ENCODE measurements at regions not wholly inside any gene's neighbourhood (a gene's known extent, or its start where the extent isn't known, plus 50 kb on each side); places are given as distances from the start of the nearest gene placed in this dataset.

GRCh38 chr2:5546181-5546580 lies 146.0 kb upstream of the SOX11 start:
- Histone ChIP-seq H3K27ac (no peak overlapping the region), H3K27me3 (ENCODE audit: insufficient read depth, low read depth, severe bottlenecking) (no peaks in the 10 kb centered on the region), H3K36me3 (no peaks in the 10 kb centered on the region), H3K4me3 (ENCODE audit: low read depth, low read length) (no peak overlapping the region), H3K9me3 (ENCODE audit: severe bottlenecking) (peaks cover 18% of the 10 kb centered on the region)
- DNase-seq: no peak
- no peak for TF ChIP-seq CTCF (IDR thresholded peaks at IDR 0.05; ENCODE audit: low read depth, low read length)

GRCh38 chr2:5548991-5549715 lies 143.0 kb upstream of the SOX11 start:
- TF ChIP-seq CTCF (IDR thresholded peaks at IDR 0.05; ENCODE audit: low read depth, low read length): no peak
- peaks cover 9% of the 10 kb centered on the region for H3K9me3 ChIP-seq (ENCODE audit: severe bottlenecking)
- H3K27ac ChIP-seq: no peak overlapping the region
- H3K36me3 ChIP-seq: no peaks in the 10 kb centered on the region
- no peaks in the 10 kb centered on the region for H3K27me3 ChIP-seq (ENCODE audit: insufficient read depth, low read depth, severe bottlenecking)
- no peak for DNase-seq
- H3K4me3 ChIP-seq (ENCODE audit: low read depth, low read length): no peak overlapping the region

GRCh38 chr2:5549771-5550170 lies 142.4 kb upstream of the SOX11 start:
- DNase-seq: no peak
- no peak for TF ChIP-seq CTCF (IDR thresholded peaks at IDR 0.05; ENCODE audit: low read depth, low read length)

GRCh38 chr2:5555636-5556035 lies 136.5 kb upstream of the SOX11 start:
- Histone ChIP-seq H3K9me3 (ENCODE audit: severe bottlenecking) (no peaks in the 10 kb centered on the region), H3K36me3 (no peaks in the 10 kb centered on the region), H3K27me3 (ENCODE audit: insufficient read depth, low read depth, severe bottlenecking) (no peaks in the 10 kb centered on the region), H3K27ac (no peak overlapping the region), H3K4me3 (ENCODE audit: low read depth, low read length) (no peak overlapping the region)
- DNase-seq: no peak
- TF ChIP-seq CTCF (IDR thresholded peaks at IDR 0.05; ENCODE audit: low read depth, low read length): no peak

More at GRCh38 chr2:5549771-5550170, 142.4 kb upstream of the SOX11 start:
- Histone ChIP-seq H3K9me3 (ENCODE audit: severe bottlenecking) (peaks cover 3% of the 10 kb centered on the region), H3K36me3 (no peaks in the 10 kb centered on the region), H3K27me3 (ENCODE audit: insufficient read depth, low read depth, severe bottlenecking) (no peaks in the 10 kb centered on the region), H3K4me3 (ENCODE audit: low read depth, low read length) (no peak overlapping the region), H3K27ac (no peak overlapping the region)

- TF ChIP-seq CTCF (IDR thresholded peaks at IDR 0.05; ENCODE audit: low read depth, low read length): no peak
- H3K27ac ChIP-seq: no peak overlapping the region
- no peaks in the 10 kb centered on the region for H3K27me3 ChIP-seq (ENCODE audit: insufficient read depth, low read depth, severe bottlenecking)
- no peak for DNase-seq
- no peaks in the 10 kb centered on the region for H3K9me3 ChIP-seq (ENCODE audit: severe bottlenecking)
- no peaks in the 10 kb centered on the region for H3K36me3 ChIP-seq
- no peak overlapping the region for H3K4me3 ChIP-seq (ENCODE audit: low read depth, low read length)
Observed at GRCh38 chr2:5561006-5561405, 131.2 kb upstream of the SOX11 start.

GRCh38 chr2:5562426-5562825 lies 129.8 kb upstream of the SOX11 start:
- Histone ChIP-seq H3K36me3 (no peaks in the 10 kb centered on the region), H3K4me3 (ENCODE audit: low read depth, low read length) (no peak overlapping the region), H3K27me3 (ENCODE audit: insufficient read depth, low read depth, severe bottlenecking) (no peaks in the 10 kb centered on the region), H3K27ac (no peak overlapping the region), H3K9me3 (ENCODE audit: severe bottlenecking) (no peaks in the 10 kb centered on the region)
- no peak for TF ChIP-seq CTCF (IDR thresholded peaks at IDR 0.05; ENCODE audit: low read depth, low read length)
- no peak for DNase-seq

All from WERI-Rb-1 (cell line).